D721Med (cell line): ENCODE measurements at regions not wholly inside any gene's neighbourhood (a gene's known extent, or its start where the extent isn't known, plus 50 kb on each side); places are given as distances from the start of the nearest gene placed in this dataset.

Experiments used
- DNase-seq: peaks from one replicate; pipeline ENCODE4 v3.0.0; 2011; ENCODE audit warnings: low spot score; ENCODE audit not compliant: insufficient read length
- FAIRE-seq: peaks from 2 replicates; lab custom pipeline; 2011; peaks lifted over from hg19 to GRCh38; lab: Jason Lieb, UNC
- CTCF ChIP-seq: IDR thresholded peaks from 2 replicates; pipeline ENCODE4 v1.5.1; 2012; ENCODE audit warnings: mild to moderate bottlenecking, control low read depth; ENCODE audit not compliant: insufficient read depth; ENCODE audit errors: missing control alignments

- no peak for FAIRE-seq
- no peak for TF ChIP-seq CTCF
- DNase-seq: no peak
These were observed 286.4 kb downstream of the PRDM5 start for GRCh38 chr4:120636120-120636630.

- FAIRE-seq: no peak
- no peak for DNase-seq
- no peak for TF ChIP-seq CTCF
These were observed 288.7 kb downstream of the PRDM5 start for GRCh38 chr4:120633810-120634209.

- FAIRE-seq: no peak
- no peak for DNase-seq
- TF ChIP-seq CTCF: no peak
These were observed 292.1 kb downstream of the PRDM5 start for GRCh38 chr4:120630427-120630826.

GRCh38 chr4:120629546-120630108 lies 292.9 kb downstream of the PRDM5 start:
- DNase-seq (no peak), FAIRE-seq (no peak)
- TF ChIP-seq CTCF: no peak

GRCh38 chr4:120622601-120623000 lies 299.9 kb downstream of the PRDM5 start:
- FAIRE-seq (no peak), DNase-seq (no peak)
- no peak for TF ChIP-seq CTCF

- DNase-seq (no peak), FAIRE-seq (no peak)
- TF ChIP-seq CTCF: no peak
These were observed 305.4 kb downstream of the PRDM5 start for GRCh38 chr4:120617171-120617570.

GRCh38 chr4:120616041-120616440 lies 306.5 kb downstream of the PRDM5 start:
- FAIRE-seq: no peak
- TF ChIP-seq CTCF: no peak

More at GRCh38 chr4:120616041-120616440, 306.5 kb downstream of the PRDM5 start:
- DNase-seq: no peak
